LHCN-M2 (cell line): ENCODE measurements at regions not wholly inside any gene's neighbourhood (a gene's known extent, or its start where the extent isn't known, plus 50 kb on each side); places are given as distances from the start of the nearest gene placed in this dataset.
A peak's percentile ranks its signal among the peaks of the same experiment; 100 is the strongest.
"Not testable (repeated sequence)": the region's sequence is repeated elsewhere in the genome, so short reads cannot be mapped to it uniquely, and the experiment has no call there.

Experiments used
- DNase-seq: peaks from one replicate; pipeline ENCODE4 v3.0.0-alpha.2; 2012; ENCODE audit warnings: low read depth

GRCh38 chr6:58351619-58352018 lies 1034.2 kb downstream of the PRIM2 start:
- peak; percentile 58 for DNase-seq

- DNase-seq = peak; percentile 28
Observed at GRCh38 chr6:58358452-58358851, 1041.0 kb downstream of the PRIM2 start.

GRCh38 chr6:58365856-58366255 lies 1048.4 kb downstream of the PRIM2 start:
- not testable (repeated sequence) for DNase-seq

DNA sequence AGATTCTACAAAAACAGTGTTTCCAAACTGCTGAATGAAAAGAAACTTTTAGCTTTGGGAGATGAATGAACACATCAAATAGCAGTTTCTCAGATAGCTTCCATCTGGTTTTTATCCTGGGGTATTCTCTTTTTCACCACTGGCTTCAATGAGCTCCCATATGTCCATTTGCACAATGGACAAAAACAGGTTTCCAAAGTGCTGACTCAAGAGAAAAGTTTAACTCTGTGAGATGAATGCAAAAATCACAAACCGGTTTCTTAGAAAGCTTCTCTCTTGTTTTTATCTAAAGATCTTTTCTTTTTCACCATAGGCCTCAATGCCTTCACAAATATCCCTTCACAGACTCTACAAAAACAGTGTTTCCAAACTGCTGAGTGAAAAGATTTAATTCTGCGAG lies 1089.2 kb downstream of the PRIM2 start:
- DNase-seq = not testable (repeated sequence)

DNA sequence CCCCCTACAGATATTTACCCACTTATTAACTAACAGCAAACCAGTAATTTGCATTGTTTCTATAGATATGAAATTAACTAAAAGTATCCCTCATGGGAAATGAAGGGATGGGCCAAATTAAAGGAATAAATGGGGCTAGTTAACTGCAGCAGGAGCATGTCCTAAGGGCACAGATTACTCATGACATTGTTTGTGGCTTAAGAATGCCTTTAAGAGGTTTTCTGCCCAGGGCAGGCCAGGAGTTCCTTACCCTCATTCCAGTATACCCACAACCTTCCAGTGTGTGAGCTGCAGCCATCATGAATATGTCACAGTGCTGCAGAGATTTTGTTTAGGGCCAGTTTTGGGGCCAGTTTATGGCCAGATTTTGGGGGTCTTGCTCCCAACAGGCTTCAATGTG lies 1101.9 kb downstream of the PRIM2 start:
- no peak for DNase-seq
